DND-41 (cell line): ENCODE measurements at regions not wholly inside any gene's neighbourhood (a gene's known extent, or its start where the extent isn't known, plus 50 kb on each side); places are given as distances from the start of the nearest gene placed in this dataset.

ENCODE experiments used
- CTCF ChIP-seq: IDR thresholded peaks from 2 replicates; pipeline ENCODE4 v1.5.1; 2012; ENCODE audit warnings: borderline replicate concordance, low read length, moderate library complexity, mild to moderate bottlenecking; ENCODE audit not compliant: poor library complexity, severe bottlenecking; ENCODE audit errors: extremely low read depth
- EZH2 ChIP-seq: IDR thresholded peaks from 3 replicates; pipeline ENCODE4 v1.6.1; 2012; ENCODE audit warnings: borderline replicate concordance, low read depth, mild to moderate bottlenecking, moderate library complexity, low read length, inconsistent platforms; ENCODE audit not compliant: severe bottlenecking

DNA sequence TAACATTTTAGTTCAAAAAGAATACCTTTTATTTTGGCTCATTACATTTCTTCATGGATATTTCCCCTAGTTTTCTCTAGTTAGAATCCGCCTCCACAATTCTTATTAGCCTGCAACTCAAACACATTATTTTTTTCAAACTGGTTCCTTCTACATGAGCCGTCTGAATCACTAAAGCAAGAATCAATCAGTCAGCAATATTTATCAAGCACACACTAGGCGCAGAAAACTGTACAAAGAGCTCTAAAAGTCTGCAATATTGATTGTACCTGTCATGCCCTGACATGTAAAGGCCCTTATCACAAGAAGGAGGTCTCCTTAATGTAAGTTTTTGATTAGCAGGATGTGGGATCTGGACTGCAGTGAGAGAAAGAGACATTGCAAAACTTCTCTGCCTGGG is 94.8 kb upstream of the CENPE start:
- TF ChIP-seq EZH2: no peak
- TF ChIP-seq CTCF: no peak
